SK-N-SH treated with all-trans-retinoic acid at 6 μM for 48 hours (cell line): ENCODE measurements at regions not wholly inside any gene's neighbourhood (a gene's known extent, or its start where the extent isn't known, plus 50 kb on each side); places are given as distances from the start of the nearest gene placed in this dataset.

ENCODE experiments used
- ARNTL ChIP-seq: fragments of 450-650 bp; formaldehyde crosslinking; IDR thresholded peaks from 2 replicates; pipeline ENCODE4 v1.5.0; 2020; ENCODE audit warnings: low read depth, mild to moderate bottlenecking, moderate library complexity, borderline replicate concordance
- BACH2 ChIP-seq: fragments of 250-450 bp; sonication (Bioruptor Pico); IDR thresholded peaks from 2 replicates; pipeline ENCODE4 v1.9.0; 2021; ENCODE audit warnings: mild to moderate bottlenecking, borderline replicate concordance
- ESRRG ChIP-seq: fragments of 250-450 bp; sonication (Bioruptor Pico); IDR thresholded peaks from 2 replicates; pipeline ENCODE4 v1.6.1; 2021; ENCODE audit warnings: mild to moderate bottlenecking
- RARB ChIP-seq: fragments of 250-450 bp; sonication (Bioruptor Pico); IDR thresholded peaks from 2 replicates; pipeline ENCODE4 v1.8.0; 2021; ENCODE audit warnings: mild to moderate bottlenecking, moderate library complexity
- TOX ChIP-seq: fragments of 250-450 bp; sonication (Bioruptor Pico); IDR thresholded peaks from 2 replicates; pipeline ENCODE4 v1.8.0; 2021; ENCODE audit warnings: mild to moderate bottlenecking, moderate library complexity, borderline replicate concordance
- TSHZ2 ChIP-seq: fragments of 250-450 bp; sonication (Bioruptor Pico); IDR thresholded peaks from 2 replicates; pipeline ENCODE4 v1.5.0; 2020; ENCODE audit warnings: mild to moderate bottlenecking, moderate library complexity
- ZFP3 ChIP-seq: fragments of 250-450 bp; sonication (Bioruptor Pico); IDR thresholded peaks from 2 replicates; pipeline ENCODE4 v1.5.0; 2020; ENCODE audit warnings: mild to moderate bottlenecking, moderate library complexity
- ZFP30 ChIP-seq: fragments of 450-650 bp; formaldehyde crosslinking; IDR thresholded peaks from 2 replicates; pipeline ENCODE4 v1.5.0; 2022; ENCODE audit warnings: mild to moderate bottlenecking, moderate library complexity
- ZNF70 ChIP-seq: fragments of 450-650 bp; formaldehyde crosslinking; IDR thresholded peaks from 2 replicates; pipeline ENCODE4 v1.5.0; 2020; ENCODE audit warnings: mild to moderate bottlenecking, moderate library complexity
- TF ChIP-seq, protein P1 (sequence below): fragments of 250-450 bp; sonication (Bioruptor Pico); IDR thresholded peaks from 2 replicates; pipeline ENCODE4 v1.8.0; 2020; ENCODE audit warnings: mild to moderate bottlenecking, moderate library complexity, borderline replicate concordance
- TF ChIP-seq, protein P2 (sequence below): fragments of 250-450 bp; sonication (Bioruptor Pico); IDR thresholded peaks from 2 replicates; pipeline ENCODE4 v1.8.0; 2021; ENCODE audit warnings: low read depth, mild to moderate bottlenecking, moderate library complexity, borderline replicate concordance

DNA sequence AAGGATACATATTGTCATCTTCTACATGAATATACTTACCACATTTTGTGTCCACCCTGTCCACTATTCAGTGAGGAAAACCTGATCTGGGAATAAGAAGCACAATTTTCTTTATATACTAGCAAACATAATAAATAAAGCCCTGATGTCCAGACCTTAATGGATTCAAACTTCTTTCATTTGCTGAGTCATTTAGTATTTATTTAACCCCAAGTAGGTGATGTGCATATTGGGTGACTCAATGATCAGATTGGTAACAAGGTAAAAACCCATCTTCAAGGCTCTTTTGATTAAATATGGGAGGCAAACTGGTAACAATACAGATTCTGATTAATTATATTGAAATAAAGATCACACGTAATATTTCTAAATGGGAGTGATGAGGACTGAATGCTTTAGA is 1159.8 kb upstream of the EYS start:
- no peak for TF ChIP-seq TSHZ2 (CRISPR knock-in tag)
- TF ChIP-seq ESRRG (CRISPR knock-in tag): no peak
- TF ChIP-seq, protein P1, sequence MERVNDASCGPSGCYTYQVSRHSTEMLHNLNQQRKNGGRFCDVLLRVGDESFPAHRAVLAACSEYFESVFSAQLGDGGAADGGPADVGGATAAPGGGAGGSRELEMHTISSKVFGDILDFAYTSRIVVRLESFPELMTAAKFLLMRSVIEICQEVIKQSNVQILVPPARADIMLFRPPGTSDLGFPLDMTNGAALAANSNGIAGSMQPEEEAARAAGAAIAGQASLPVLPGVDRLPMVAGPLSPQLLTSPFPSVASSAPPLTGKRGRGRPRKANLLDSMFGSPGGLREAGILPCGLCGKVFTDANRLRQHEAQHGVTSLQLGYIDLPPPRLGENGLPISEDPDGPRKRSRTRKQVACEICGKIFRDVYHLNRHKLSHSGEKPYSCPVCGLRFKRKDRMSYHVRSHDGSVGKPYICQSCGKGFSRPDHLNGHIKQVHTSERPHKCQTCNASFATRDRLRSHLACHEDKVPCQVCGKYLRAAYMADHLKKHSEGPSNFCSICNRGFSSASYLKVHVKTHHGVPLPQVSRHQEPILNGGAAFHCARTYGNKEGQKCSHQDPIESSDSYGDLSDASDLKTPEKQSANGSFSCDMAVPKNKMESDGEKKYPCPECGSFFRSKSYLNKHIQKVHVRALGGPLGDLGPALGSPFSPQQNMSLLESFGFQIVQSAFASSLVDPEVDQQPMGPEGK (CRISPR knock-in tag): no peak
- TF ChIP-seq ZFP3 (CRISPR knock-in tag): no peak
- no peak for TF ChIP-seq RARB (CRISPR knock-in tag)
- TF ChIP-seq, protein P2, sequence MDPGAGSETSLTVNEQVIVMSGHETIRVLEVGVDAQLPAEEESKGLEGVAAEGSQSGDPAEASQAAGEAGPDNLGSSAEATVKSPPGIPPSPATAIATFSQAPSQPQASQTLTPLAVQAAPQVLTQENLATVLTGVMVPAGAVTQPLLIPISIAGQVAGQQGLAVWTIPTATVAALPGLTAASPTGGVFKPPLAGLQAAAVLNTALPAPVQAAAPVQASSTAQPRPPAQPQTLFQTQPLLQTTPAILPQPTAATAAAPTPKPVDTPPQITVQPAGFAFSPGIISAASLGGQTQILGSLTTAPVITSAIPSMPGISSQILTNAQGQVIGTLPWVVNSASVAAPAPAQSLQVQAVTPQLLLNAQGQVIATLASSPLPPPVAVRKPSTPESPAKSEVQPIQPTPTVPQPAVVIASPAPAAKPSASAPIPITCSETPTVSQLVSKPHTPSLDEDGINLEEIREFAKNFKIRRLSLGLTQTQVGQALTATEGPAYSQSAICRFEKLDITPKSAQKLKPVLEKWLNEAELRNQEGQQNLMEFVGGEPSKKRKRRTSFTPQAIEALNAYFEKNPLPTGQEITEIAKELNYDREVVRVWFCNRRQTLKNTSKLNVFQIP (CRISPR knock-in tag): no peak
- TF ChIP-seq BACH2: no peak
- no peak for TF ChIP-seq ZFP30 (CRISPR knock-in tag)
- TF ChIP-seq ZNF70: no peak
- TF ChIP-seq ARNTL (CRISPR knock-in tag): no peak
- no peak for TF ChIP-seq TOX (CRISPR knock-in tag)
